Right lobe of liver (tissue), 6 donors: ENCODE measurements at regions not wholly inside any gene's neighbourhood (a gene's known extent, or its start where the extent isn't known, plus 50 kb on each side); places are given as distances from the start of the nearest gene placed in this dataset.

ENCODE experiments used
- ATAC-seq, 4 donors: fragments of 200-7000 bp; cut with Tn5 transposase; one replicate each; pipeline ENCODE4 v1.9.1; 2020; ENCODE audit warnings: mild to moderate bottlenecking in 4 of 4, moderate library complexity in 4 of 4
- DNase-seq, 3 donors: peaks; one replicate each; pipeline ENCODE4 v3.0.0-alpha.2; 2020
- H3K27ac ChIP-seq, 3 donors: fragments of 200-600 bp; one replicate each; pipeline ENCODE4 v1.8.0; 2022
- H3K27me3 ChIP-seq, 2 donors: fragments of 200-600 bp; one replicate each; pipeline ENCODE4 v1.8.0; 2022
- H3K36me3 ChIP-seq, 4 donors: fragments of 200-600 bp; sonication (generic) in 1 of 4; one replicate each; pipeline versions ENCODE4 v1.5.1 to v1.8.0; 2017 to 2022; ENCODE audit warnings: control low read depth in 1 of 4
- H3K4me1 ChIP-seq, 4 donors: fragments of 200-600 bp; sonication (generic) in 1 of 4; one replicate each; pipeline versions ENCODE4 v1.5.1 to v1.8.0; 2017 to 2022; ENCODE audit warnings: control low read depth in 1 of 4
- H3K4me3 ChIP-seq, 3 donors: fragments of 200-600 bp; one replicate each; pipeline ENCODE4 v1.8.0; 2022
- H3K9me3 ChIP-seq, 4 donors: fragments of 200-600 bp; sonication (generic) in 1 of 4; one replicate each; pipeline versions ENCODE4 v1.5.1 to v1.8.0; 2017 to 2022; ENCODE audit warnings: control low read depth in 1 of 4
- CTCF ChIP-seq, 4 donors: fragments of 200-600 bp in 3 of 4; fragments of 450-650 bp in 1 of 4; IDR thresholded peaks; one replicate each; pipeline versions ENCODE4 v1.5.1 to v1.8.0; 2016 to 2022; ENCODE audit warnings: antibody characterized with exemption in 4 of 4, mild to moderate bottlenecking in 2 of 4
- POLR2A ChIP-seq: fragments of 450-650 bp; IDR thresholded peaks from one replicate; pipeline ENCODE4 v1.6.1; 2017; ENCODE audit warnings: antibody characterized with exemption, mild to moderate bottlenecking
- WGBS: methylation state at CpG from one replicate; pipeline ENCODE4 v1.1.6; 2018; ENCODE audit warnings: low coverage, low lambda C conversion rate; ENCODE audit not compliant: insufficient coverage; ENCODE audit errors: missing lambda C conversion rate; 5-methylcytosine and 5-hydroxymethylcytosine counted together
- intact Hi-C, 2 donors: fragments of 100-400 bp; cut with DNase I; formaldehyde crosslinking; loops; one replicate each; pipeline versions ENCODE4 v1.11.2 to v1.14.1; 2022
- donor health status: DM: no; HTN: yes; CAD: no.
- donor health status: DM: no; HTN: no; CAD: no.
- donor health status: DM: no; HTN: no; CAD: no.
- donor health status: DM: no; HTN: yes; CAD: no.
- donor health status: DM: no; HTN: yes; CAD: no.

DNA sequence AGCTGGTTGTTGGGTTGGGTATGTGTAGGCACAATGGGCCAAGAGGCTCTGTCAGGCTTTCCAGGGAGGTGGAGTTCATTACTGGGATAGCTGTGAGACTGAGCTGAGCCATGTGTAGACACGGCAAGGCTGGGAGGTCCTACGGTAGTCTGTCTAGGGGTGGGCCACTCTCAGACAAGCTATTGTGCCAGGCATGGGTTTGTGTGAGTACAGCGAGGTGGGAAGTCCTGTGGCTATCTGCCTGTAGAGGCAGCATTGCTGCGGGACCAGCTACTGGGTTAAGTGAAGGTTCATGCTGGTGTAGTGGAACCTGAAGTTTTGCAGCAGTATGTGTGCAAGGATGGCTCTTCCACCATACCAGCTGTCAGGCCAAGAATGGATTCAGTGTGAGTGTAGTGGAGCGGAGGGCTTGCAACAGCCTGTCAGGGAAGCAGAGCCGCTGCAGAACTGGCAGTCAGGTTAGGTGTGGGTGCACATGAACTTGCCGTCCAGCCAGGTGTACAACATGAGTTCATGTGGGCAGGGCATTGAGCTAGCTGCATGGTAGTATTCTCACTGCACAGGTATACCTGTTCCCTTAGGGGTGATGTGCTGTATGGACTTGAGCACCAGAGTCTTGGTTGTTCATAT is 78.0 kb upstream of the CENPW start:
- Histone ChIP-seq H3K27me3 (no peaks in the 10 kb centered on the region), H3K4me3 (no peak overlapping the region), H3K27ac (no peak overlapping the region), H3K9me3 (no peaks in the 10 kb centered on the region), H3K36me3 (no peaks in the 10 kb centered on the region), H3K4me1 (peaks cover 0 to 6% (median 0%) of the 10 kb centered on the region in 4 donors)
- DNase-seq (no peak), ATAC-seq (peak in 1 of 4 donors; percentile 13)
- intact Hi-C loops: no loop called here
- TF ChIP-seq POLR2A: no peak
- no peak for TF ChIP-seq CTCF (IDR thresholded peaks at IDR 0.05)
- WGBS: 100% methylated on average over 1 of the region's 7 CpGs

- Histone ChIP-seq H3K4me1 (peaks cover 0 to 6% (median 0%) of the 10 kb centered on the region in 4 donors), H3K36me3 (no peaks in the 10 kb centered on the region), H3K27me3 (no peaks in the 10 kb centered on the region), H3K4me3 (no peak overlapping the region), H3K27ac (no peak overlapping the region), H3K9me3 (no peaks in the 10 kb centered on the region)
- DNase-seq (no peak), ATAC-seq (peak; percentile 49 to 75 (median 70))
- TF ChIP-seq CTCF (IDR thresholded peaks at IDR 0.05): no peak
- TF ChIP-seq POLR2A: no peak
- intact Hi-C loops: no loop called here
- WGBS: 27% methylated on average over 1 of the region's 1 CpG
Observed at GRCh38 chr6:126264265-126264664, 75.7 kb upstream of the CENPW start.

DNA sequence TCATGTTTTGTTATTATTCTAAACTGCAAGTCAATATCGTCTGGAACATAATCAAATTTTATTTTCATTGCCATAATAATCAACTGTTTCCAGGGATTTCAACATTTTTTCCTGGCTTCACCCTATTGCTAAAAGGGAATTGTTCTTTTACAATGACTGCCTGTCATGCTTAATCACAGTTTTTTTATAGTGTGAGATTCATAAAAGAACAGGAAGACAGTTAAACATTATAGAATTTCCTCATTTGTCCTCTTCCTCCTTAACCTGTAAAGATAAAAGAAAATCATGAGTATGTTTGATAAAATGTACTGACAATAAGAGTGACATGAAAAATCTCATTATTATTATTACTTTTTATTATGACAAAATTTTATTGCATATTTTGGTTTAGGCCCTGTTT is 73.3 kb upstream of the CENPW start:
- intact Hi-C loops: no loop called here
- Histone ChIP-seq H3K4me3 (no peak overlapping the region), H3K36me3 (no peaks in the 10 kb centered on the region), H3K27me3 (no peaks in the 10 kb centered on the region), H3K27ac (no peak overlapping the region), H3K9me3 (no peaks in the 10 kb centered on the region), H3K4me1 (peaks cover 0 to 6% (median 0%) of the 10 kb centered on the region in 4 donors)
- ATAC-seq: no peak
- 88% methylated on average over 1 of the region's 1 CpG for WGBS
- no peak for DNase-seq
- no peak for TF ChIP-seq CTCF (IDR thresholded peaks at IDR 0.05)
- TF ChIP-seq POLR2A: no peak

GRCh38 chr6:126267626-126268025 is 72.3 kb upstream of the CENPW start:
- H3K27me3 ChIP-seq: no peaks in the 10 kb centered on the region
- ATAC-seq: no peak

More at GRCh38 chr6:126267626-126268025, 72.3 kb upstream of the CENPW start:
- Histone ChIP-seq H3K4me1 (peaks cover 0 to 6% (median 0%) of the 10 kb centered on the region in 4 donors), H3K36me3 (no peaks in the 10 kb centered on the region), H3K9me3 (no peaks in the 10 kb centered on the region), H3K27ac (no peak overlapping the region), H3K4me3 (no peak overlapping the region)
- WGBS: 38% methylated on average over 1 of the region's 1 CpG
- intact Hi-C loops: no loop called here
- DNase-seq: no peak
- TF ChIP-seq POLR2A (no peak), CTCF (IDR thresholded peaks at IDR 0.05) (no peak)
